GM21390 (cell line): ENCODE measurements at regions not wholly inside any gene's neighbourhood (a gene's known extent, or its start where the extent isn't known, plus 50 kb on each side); places are given as distances from the start of the nearest gene placed in this dataset.
"Not testable (repeated sequence)": the region's sequence is repeated elsewhere in the genome, so short reads cannot be mapped to it uniquely, and the experiment has no call there.

ENCODE experiments used
- ATAC-seq: cut with Tn5 transposase; IDR thresholded peaks from one replicate; pipeline ENCODE4 v1.9.1; 2021; ENCODE audit not compliant: unreplicated experiment

GRCh38 chr12:17361224-17361623, 728.8 kb downstream of the RERGL start:
- ATAC-seq: no peak

GRCh38 chr12:17358835-17359234, 731.2 kb downstream of the RERGL start:
- no peak for ATAC-seq

DNA sequence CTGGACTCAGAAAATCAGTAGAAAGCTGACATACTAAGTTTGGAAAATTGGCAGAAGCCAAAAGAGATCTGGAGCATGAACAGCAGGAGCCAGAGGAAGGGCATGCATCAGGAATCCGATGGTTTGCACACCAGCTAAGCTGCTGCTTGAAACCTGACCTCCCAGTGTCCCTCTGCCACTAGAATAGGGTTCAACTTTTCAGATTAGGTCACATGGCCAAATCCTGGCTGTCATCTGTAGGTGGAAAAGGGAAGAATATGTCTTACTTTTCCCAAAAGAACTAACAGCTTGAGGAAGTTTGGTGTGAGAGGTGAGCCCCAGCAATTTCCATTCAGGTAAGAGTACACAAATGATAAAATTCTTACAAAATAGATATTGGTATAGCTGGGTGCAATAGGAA, 732.6 kb downstream of the RERGL start:
- no peak for ATAC-seq

DNA sequence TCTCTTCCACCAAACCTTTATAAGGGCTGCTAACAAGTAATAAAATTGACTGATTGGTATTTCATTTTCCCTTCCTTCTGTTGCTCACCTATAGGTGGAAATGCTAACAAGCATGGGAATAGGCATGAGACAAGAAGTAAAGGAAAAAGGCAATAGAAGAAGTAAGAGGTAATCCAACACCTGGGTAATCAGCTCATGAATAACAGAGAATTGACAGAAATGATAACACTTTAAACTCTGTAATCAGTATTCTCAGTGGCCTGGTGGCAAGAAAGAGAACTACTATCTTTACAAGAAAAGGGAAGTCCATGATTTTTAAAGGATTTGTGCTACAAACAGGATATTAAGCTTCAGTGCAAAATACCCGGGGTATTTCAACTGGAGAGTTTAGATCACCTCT, 737.8 kb downstream of the RERGL start:
- no peak for ATAC-seq

DNA sequence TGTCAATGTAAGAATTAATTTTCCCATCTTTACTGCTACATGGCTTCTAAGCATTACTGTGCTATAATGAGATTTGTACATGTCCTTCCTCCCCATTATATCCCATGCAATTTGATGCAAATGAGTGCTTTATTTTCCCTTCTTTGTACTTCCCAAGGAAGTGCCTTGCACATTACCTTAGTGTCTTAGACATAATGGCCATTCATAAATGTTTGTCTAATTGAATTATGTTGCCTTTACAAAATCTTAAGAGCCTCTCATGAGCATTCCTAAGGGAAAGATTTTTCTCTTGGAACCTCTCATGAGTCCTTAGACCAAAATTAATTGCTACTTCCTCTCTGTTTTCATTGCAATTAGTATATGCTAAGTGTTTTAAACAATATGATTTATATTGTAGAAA, 741.7 kb downstream of the RERGL start:
- no peak for ATAC-seq

DNA sequence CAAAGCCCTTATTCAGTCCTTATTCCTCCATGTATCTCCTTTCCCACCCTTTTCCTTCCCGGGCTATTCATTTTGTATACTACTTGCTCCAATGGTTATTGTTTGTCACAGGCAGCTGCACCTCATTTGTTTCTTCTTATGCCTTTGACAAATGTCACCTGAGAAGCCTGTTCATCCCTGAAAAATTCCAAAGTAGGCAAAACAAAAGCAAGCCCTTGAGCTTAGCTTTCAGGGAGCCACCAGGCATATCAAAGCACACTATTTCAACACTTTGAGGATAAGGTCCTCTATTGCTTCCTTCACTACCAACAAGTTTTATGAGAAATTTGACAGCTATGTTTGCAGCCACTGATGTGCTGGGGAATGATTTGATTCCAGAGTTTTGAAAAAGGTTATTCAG, 738.7 kb upstream of the LMO3 start:
- no peak for ATAC-seq

- ATAC-seq: no peak
These were observed 736.5 kb upstream of the LMO3 start for GRCh38 chr12:17342381-17342961.

DNA sequence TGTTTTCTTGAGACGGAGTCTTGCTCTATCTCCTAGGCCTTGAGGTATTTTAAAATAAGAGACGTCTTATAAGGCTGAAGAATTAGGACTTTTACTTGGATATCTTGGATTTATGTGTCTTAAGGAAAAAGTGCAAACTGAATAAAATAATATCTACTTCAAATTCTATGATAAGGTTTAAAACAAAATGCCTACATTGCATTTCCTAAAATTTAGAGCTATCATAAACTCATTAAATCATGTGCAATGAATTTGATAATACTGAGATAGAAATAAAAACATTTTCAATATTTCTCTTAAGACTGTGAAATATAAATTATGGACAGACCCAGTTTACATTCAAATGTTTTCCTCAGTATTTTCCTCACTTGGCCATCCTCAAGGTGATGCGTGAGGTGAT, 729.5 kb upstream of the LMO3 start:
- ATAC-seq: no peak

DNA sequence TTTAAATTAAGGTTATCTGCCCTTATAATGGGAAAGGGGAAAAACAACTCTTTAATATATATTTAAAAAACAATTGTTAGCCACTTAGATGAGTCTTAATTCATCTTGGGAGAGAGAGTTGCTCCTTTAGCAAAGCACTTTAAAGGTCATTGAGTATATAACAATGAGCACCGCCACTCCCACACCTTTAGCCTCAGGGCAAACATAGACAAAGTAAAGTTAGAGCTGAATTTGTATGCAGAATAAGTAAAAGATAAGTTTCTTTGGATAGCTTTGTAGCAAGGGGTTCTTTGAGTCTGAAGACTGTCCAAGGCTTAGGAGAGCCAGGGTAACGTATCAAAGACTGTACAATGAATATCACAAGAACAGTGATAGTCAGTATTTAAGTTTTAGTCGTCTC, 728.8 kb upstream of the LMO3 start:
- no peak for ATAC-seq

GRCh38 chr12:17333287-17333686, 727.3 kb upstream of the LMO3 start:
- no peak for ATAC-seq

GRCh38 chr12:17326649-17327048, 720.7 kb upstream of the LMO3 start:
- ATAC-seq: no peak

- ATAC-seq: no peak
These were observed 716.1 kb upstream of the LMO3 start for GRCh38 chr12:17322090-17322489.

GRCh38 chr12:17304503-17305347, 698.8 kb upstream of the LMO3 start:
- ATAC-seq: no peak

DNA sequence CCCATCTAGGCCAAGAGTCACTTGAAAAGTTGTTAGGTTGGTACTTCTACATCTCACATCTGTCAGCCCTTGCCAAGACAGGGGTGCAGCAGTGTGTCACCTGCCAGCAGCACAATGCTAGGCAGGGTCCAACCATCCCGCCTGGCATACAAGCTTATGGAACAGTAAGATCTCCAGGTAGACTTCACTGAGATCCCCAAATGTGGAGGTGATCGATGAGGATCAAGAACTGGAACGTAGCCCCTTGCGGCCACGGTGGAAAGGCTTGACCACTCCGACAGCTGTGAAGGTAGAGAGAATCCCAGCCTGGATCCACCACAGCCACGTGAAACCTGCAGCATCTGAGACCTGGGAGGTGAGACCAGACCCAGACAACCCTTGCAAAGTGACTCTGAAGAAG, 696.0 kb upstream of the LMO3 start:
- ATAC-seq: no peak

DNA sequence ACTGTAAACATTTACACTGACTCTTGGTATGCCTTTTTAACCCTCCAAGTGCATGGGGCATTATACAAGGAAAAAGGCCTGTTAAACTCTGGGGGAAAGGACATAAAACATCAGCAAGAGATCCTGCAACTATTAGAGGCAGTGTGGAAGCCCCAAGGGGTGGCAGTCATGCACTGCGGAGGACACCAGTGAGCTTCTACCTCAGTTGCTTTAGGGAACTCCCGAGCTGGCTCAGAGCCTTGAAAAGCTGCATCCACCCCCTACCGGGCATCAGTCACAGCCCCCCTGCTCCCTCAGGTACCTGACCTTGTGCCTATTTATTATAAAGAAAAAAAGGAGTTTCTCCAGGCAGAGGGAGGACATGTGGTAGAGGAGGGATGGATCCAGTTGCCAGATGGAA, 695.6 kb upstream of the LMO3 start:
- ATAC-seq: no peak

DNA sequence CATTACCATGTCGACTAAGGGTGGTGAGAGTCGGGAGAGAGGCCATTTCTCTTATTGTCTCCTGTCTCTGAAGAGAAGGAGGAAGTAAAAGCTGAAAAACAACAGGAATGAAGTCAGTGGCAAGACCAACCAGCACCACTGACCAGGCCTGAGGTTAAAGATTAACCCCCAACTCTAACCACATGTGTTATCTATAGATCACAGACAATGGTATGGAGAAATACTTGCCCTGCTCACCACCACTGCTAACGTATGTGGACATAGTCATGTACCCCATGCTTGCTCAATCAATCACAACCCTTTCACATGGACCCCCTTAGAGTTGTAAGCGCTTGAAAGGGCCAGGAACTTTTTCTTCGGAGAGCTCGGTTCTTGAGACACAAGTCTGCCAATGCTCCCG, 690.9 kb upstream of the LMO3 start:
- ATAC-seq: no peak

GRCh38 chr12:17286874-17287273, 680.9 kb upstream of the LMO3 start:
- ATAC-seq: no peak

DNA sequence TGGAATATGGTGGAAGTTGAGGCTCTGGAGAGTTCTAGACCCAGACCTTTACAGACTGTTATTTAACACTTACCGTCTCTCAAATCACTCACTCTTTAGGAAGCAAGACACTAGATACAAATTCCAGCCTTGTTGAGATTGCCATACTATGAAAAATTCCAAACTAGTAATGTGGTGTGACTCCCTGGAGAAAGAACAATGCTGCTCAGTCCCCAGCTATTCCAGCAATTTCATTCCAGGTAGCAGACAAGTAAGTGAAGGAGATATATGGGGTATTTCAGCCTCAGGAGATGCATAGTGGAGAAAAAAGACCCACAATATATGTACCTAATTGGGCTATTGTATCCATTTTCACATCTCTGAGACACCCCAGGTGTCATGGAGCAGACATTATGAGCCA, 678.9 kb upstream of the LMO3 start:
- ATAC-seq: no peak

DNA sequence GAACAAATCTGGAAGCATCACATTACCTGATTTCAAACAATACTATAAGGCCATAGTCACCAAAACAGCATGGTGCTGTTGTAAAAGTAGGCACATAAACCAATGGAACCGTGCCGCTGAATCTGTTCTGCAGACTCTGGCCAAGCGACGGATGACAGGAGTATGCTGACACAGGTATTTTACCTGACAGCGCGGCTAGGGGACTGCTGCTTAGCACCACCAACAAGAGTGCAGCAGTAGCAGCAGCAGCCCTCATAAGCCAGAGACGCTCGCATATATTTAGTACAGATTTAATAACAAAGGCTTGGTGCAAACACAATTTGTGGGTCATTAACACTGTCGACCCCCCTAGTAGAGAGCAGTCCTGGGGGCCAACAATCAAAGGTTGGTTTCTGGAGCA, 677.6 kb upstream of the LMO3 start:
- ATAC-seq: no peak

DNA sequence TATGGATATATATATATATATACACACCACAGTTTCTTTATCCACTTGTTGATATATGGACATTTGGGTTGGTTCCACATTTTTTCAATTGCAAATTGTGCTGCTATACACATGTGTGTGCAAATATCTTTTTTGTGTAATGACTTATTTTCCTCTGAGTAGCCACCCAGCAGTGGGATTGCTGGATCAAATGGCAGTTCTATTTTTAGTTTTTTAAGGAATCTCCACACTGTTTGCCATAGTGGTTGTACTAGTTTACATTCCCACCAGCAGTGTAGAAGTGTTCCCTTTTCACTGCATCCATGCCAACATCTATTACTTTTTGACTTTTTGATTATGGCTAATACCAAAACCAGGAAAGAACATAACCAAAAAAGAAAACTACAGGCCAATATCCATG, 676.2 kb upstream of the LMO3 start:
- ATAC-seq: not testable (repeated sequence)

DNA sequence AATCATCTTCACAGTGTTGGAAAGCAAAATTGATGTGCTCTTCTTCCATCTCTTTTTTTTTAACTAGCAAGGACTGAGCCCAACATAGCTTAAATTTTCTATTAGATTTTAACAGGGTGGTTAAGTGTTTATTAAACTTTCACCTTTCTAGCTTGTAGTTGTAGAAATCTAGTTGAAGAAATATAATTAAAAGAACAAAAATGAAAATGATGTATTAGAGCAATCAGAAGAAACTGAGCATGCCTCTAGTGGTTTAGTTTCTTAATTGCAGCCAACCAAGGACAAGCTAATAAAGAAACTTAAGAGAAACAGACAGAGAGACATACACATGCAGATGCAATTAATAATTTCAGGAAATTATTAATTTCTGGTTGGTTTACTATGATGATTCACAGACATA, 673.0 kb upstream of the LMO3 start:
- ATAC-seq: no peak

DNA sequence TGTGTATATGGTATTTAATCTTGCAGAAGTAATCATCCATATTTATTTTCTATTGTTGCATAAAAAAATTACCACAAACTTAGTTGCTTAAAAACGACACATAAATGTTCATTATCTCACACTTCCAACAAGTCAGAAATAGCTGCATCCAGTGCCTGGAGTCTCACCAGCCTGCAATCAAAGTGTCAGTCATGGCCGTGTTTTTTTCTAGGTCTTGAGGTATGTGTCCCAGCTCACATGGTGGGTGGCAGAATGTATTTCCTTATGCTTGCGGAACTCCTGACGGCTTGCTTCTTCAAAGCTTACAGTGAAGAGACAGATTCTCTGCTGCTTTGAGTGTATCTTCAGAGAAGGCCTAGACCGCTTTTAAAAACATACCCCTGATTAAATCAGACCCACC, 670.2 kb upstream of the LMO3 start:
- no peak for ATAC-seq

GRCh38 chr12:17266856-17267255, 660.9 kb upstream of the LMO3 start:
- no peak for ATAC-seq
